IMR-90 (cell line): ENCODE measurements at regions not wholly inside any gene's neighbourhood (a gene's known extent, or its start where the extent isn't known, plus 50 kb on each side); places are given as distances from the start of the nearest gene placed in this dataset.
"Not testable (repeated sequence)": the region's sequence is repeated elsewhere in the genome, so short reads cannot be mapped to it uniquely, and the experiment has no call there.

ENCODE experiments used
- BHLHE40 ChIP-seq: fragments of 150-350 bp; IDR thresholded peaks from 2 replicates; pipeline ENCODE4 v1.6.1; 2016; ENCODE audit warnings: mild to moderate bottlenecking, low read depth, low read length
- CHD1 ChIP-seq: IDR thresholded peaks from 2 replicates; pipeline ENCODE4 v1.6.1; 2012; ENCODE audit warnings: low read depth, low read length, improper control_type of control experiment
- CTCF ChIP-seq: conservative IDR thresholded peaks from 2 replicates; pipeline ENCODE4 v1.5.1; 2012; ENCODE audit warnings: mild to moderate bottlenecking, low read depth, low read length, improper control_type of control experiment
- MAFK ChIP-seq: IDR thresholded peaks from 2 replicates; pipeline ENCODE4 v1.6.1; 2012; ENCODE audit warnings: low read depth, low read length, improper control_type of control experiment
- POLR2A ChIP-seq: IDR thresholded peaks from 2 replicates; pipeline ENCODE4 v1.6.1; 2012; ENCODE audit warnings: mild to moderate bottlenecking, low read depth, low read length
- RAD21 ChIP-seq: IDR thresholded peaks from 2 replicates; pipeline ENCODE4 v1.6.1; 2012; ENCODE audit warnings: low read length, improper control_type of control experiment
- RCOR1 ChIP-seq: IDR thresholded peaks from 2 replicates; pipeline ENCODE4 v1.6.1; 2012; ENCODE audit warnings: mild to moderate bottlenecking, low read length, improper control_type of control experiment; ENCODE audit not compliant: insufficient replicate concordance
- TF ChIP-seq, protein P1 (sequence below): fragments of 150-350 bp; IDR thresholded peaks from 2 replicates; pipeline ENCODE4 v1.6.1; 2017; ENCODE audit warnings: mild to moderate bottlenecking, antibody characterized with exemption, low read length, low read depth

DNA sequence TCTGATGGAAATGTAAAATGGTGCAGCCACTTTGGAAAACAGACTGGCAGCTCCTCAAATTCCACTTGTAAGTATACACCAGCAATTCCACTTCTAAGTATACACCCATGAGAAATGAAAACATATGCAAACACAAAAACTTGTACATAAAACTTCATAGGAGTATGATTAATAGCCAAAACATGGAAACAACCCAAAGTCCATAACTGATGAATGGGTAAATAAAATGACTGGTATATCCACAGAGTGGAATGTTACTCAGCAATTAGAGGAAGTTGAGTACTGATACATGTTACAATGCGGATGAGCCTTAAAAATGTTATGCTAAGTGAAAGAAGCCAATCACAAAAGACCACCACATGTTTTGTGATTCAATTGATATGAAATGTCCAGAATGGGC lies 99.8 kb upstream of the VOPP1 start:
- not testable (repeated sequence) for TF ChIP-seq CTCF, MAFK, RAD21, POLR2A, CHD1, RCOR1, BHLHE40
- TF ChIP-seq, protein P1, sequence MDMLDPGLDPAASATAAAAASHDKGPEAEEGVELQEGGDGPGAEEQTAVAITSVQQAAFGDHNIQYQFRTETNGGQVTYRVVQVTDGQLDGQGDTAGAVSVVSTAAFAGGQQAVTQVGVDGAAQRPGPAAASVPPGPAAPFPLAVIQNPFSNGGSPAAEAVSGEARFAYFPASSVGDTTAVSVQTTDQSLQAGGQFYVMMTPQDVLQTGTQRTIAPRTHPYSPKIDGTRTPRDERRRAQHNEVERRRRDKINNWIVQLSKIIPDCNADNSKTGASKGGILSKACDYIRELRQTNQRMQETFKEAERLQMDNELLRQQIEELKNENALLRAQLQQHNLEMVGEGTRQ: not testable (repeated sequence)
